ENCODE measurements at regions not wholly inside any gene's neighbourhood (a gene's known extent, or its start where the extent isn't known, plus 50 kb on each side); places are given as distances from the start of the nearest gene placed in this dataset.

GRCh38 chr20:10877342-10877741 lies 203.5 kb upstream of the JAG1 start:
- H2BK120ac ChIP-seq (ENCODE audit: low read depth, low read length), result no peak overlapping the region
- no peak overlapping the region for H3K4ac ChIP-seq (ENCODE audit: low read depth, low read length)
- no peak overlapping the region for H4K5ac ChIP-seq (ENCODE audit: low read depth, low read length)
- DNase-seq (no peak), ATAC-seq (ENCODE audit: low read depth) (no peak)
- no peak overlapping the region for H2BK20ac ChIP-seq (ENCODE audit: low read depth, low read length)
- TF ChIP-seq POLR2A (IDR thresholded peaks at IDR 0.05; ENCODE audit: low read depth, low read length) (no peak), MXI1 (IDR thresholded peaks at IDR 0.05; ENCODE audit: borderline replicate concordance, low read depth, low read length) (no peak), FOS (IDR thresholded peaks at IDR 0.05; ENCODE audit: low read depth, low read length) (no peak), NFE2L2 (IDR thresholded peaks at IDR 0.05; ENCODE audit: low read depth, low read length) (no peak), CHD1 (IDR thresholded peaks at IDR 0.05; ENCODE audit: low read depth, low read length) (no peak), RAD21 (IDR thresholded peaks at IDR 0.05; ENCODE audit: low read length) (no peak), RCOR1 (IDR thresholded peaks at IDR 0.05; ENCODE audit: insufficient replicate concordance, low read length) (no peak), SMC3 (IDR thresholded peaks at IDR 0.05; ENCODE audit: low read depth, low read length) (no peak), ELK1 (IDR thresholded peaks at IDR 0.05; ENCODE audit: borderline replicate concordance, low read depth, low read length) (no peak), USF2 (IDR thresholded peaks at IDR 0.05; ENCODE audit: low read depth, low read length) (no peak), BHLHE40 (IDR thresholded peaks at IDR 0.05; ENCODE audit: low read depth, low read length) (no peak)
- H2BK15ac ChIP-seq (ENCODE audit: low read depth, low read length), result no peak overlapping the region
- in situ Hi-C loops (cut with MboI; ENCODE audit: low sequenced_read_pairs) (no loop called here), dilution Hi-C loops (cut with HindIII; ENCODE audit: low sequenced_read_pairs, unreplicated experiment) (no loop called here), intact Hi-C loops (cut with micrococcal nuclease) (no loop called here)
- H3K27me3 ChIP-seq (ENCODE audit: control insufficient read depth, insufficient read depth, low read length), result no peaks in the 10 kb centered on the region
- no peak overlapping the region for H3K23ac ChIP-seq (ENCODE audit: low read depth, low read length)
- POLR2A ChIA-PET (ENCODE audit: unreplicated experiment), result no interaction called here
- no peak overlapping the region for H2BK5ac ChIP-seq (ENCODE audit: low read depth, low read length, poor library complexity, severe bottlenecking)
- H2AK5ac ChIP-seq (ENCODE audit: low read depth, low read length), result no peak overlapping the region
- H3K36me3 ChIP-seq (ENCODE audit: control insufficient read depth, insufficient read depth, low read length), result no peaks in the 10 kb centered on the region
- H3K14ac ChIP-seq (replicated peaks; ENCODE audit: low read depth, low read length), result no peak overlapping the region
- 80% methylated on average over 1 of the region's 3 CpGs; no CpG with 5 or more reads in 1 of the 2 experiments for WGBS, 2 experiments (ENCODE audit: extremely low coverage in 2 of 2, insufficient read length in 1 of 2)
- H3K79me1 ChIP-seq (ENCODE audit: low read depth in 1 of 2, low read length in 2 of 2), result no peaks in the 10 kb centered on the region
- H3K4me2 ChIP-seq (ENCODE audit: low read depth, low read length), result no peak overlapping the region
- H4K91ac ChIP-seq (ENCODE audit: insufficient read depth, low read depth, low read length), result no peak overlapping the region
- BruUV-seq (replicated peaks), result no TSS peak
- no peak overlapping the region for H3K27ac ChIP-seq (ENCODE audit: insufficient read depth, low read length)
- no peak overlapping the region for H3K4me3 ChIP-seq (ENCODE audit: insufficient read depth, low read depth, low read length)
- H3K4me1 ChIP-seq (ENCODE audit: control insufficient read depth, insufficient read depth, low read length), result no peaks in the 10 kb centered on the region
- H3K9me1 ChIP-seq (ENCODE audit: insufficient read depth, low read length), result no peaks in the 10 kb centered on the region
- H4K20me1 ChIP-seq (ENCODE audit: insufficient read depth, low read length), result no peaks in the 10 kb centered on the region
- H2AK9ac ChIP-seq (replicated peaks; ENCODE audit: low read depth, low read length, poor library complexity), result no peak overlapping the region
- H3K9me3 ChIP-seq (ENCODE audit: control insufficient read depth, insufficient read depth, low read length), result peaks cover 4% of the 10 kb centered on the region
- H4K8ac ChIP-seq (ENCODE audit: low read depth in 2 of 2, low read length in 2 of 2), result no peak overlapping the region
- CTCF ChIA-PET, result no interaction called here
- no peak overlapping the region for H3K9ac ChIP-seq (ENCODE audit: low read depth, low read length)
- no peak overlapping the region for H3K56ac ChIP-seq (ENCODE audit: extremely low read depth, insufficient read depth, low read length)
- H3K18ac ChIP-seq (ENCODE audit: low read depth, low read length), result no peak overlapping the region
- H2AFZ ChIP-seq (replicated peaks; ENCODE audit: low read length, poor library complexity), result no peak overlapping the region
